Neural progenitor cell (in vitro differentiated cells): ENCODE measurements at regions not wholly inside any gene's neighbourhood (a gene's known extent, or its start where the extent isn't known, plus 50 kb on each side); places are given as distances from the start of the nearest gene placed in this dataset.

Experiments
- DNase-seq: peaks from one replicate; pipeline ENCODE4 v3.0.0-alpha.2; 2016; ENCODE audit warnings: low spot score
- H2AFZ ChIP-seq: fragments of 200-600 bp; sonication (generic); replicated peaks from 2 replicates; pipeline ENCODE4 v1.6.1; 2016; ENCODE audit warnings: antibody characterized with exemption
- H3F3A ChIP-seq: fragments of 200-600 bp; sonication (generic); 2 replicates; pipeline ENCODE4 v1.6.1; 2016; ENCODE audit warnings: antibody characterized with exemption, low read depth
- H3K27ac ChIP-seq: fragments of 200-600 bp; sonication (generic); 2 replicates; pipeline ENCODE4 v1.5.1; 2016; ENCODE audit warnings: mild to moderate bottlenecking
- H3K27me3 ChIP-seq: fragments of 200-600 bp; sonication (generic); 2 replicates; pipeline ENCODE4 v1.6.1; 2016; ENCODE audit warnings: mild to moderate bottlenecking, moderate library complexity
- H3K36me3 ChIP-seq: fragments of 200-600 bp; sonication (generic); 2 replicates; pipeline ENCODE4 v1.5.1; 2016
- H3K4me1 ChIP-seq: fragments of 200-600 bp; sonication (generic); 2 replicates; pipeline ENCODE4 v1.6.1; 2016; ENCODE audit warnings: mixed run types
- H3K4me2 ChIP-seq: fragments of 200-600 bp; sonication (generic); 2 replicates; pipeline ENCODE4 v1.6.1; 2016
- H3K4me3 ChIP-seq: fragments of 200-600 bp; sonication (generic); 2 replicates; pipeline ENCODE4 v1.5.1; 2016
- H3K79me2 ChIP-seq: fragments of 200-600 bp; sonication (generic); 2 replicates; pipeline ENCODE4 v1.6.1; 2016; ENCODE audit warnings: low read depth
- H3K9ac ChIP-seq: fragments of 200-600 bp; sonication (generic); 2 replicates; pipeline ENCODE4 v1.6.1; 2016
- H3K9me3 ChIP-seq: fragments of 200-600 bp; sonication (generic); 2 replicates; pipeline ENCODE4 v1.5.1; 2016; ENCODE audit warnings: low read depth
- H4K20me1 ChIP-seq: fragments of 200-600 bp; sonication (generic); 2 replicates; pipeline ENCODE4 v1.6.1; 2016; ENCODE audit warnings: low read depth
- H3K27ac Mint-ChIP-seq: 3 replicates; pipeline ENCODE4 v1.8.0; 2021; ENCODE audit warnings: mixed read lengths
- H3K27me3 Mint-ChIP-seq: 2 replicates; pipeline ENCODE4 v1.8.0; 2022; ENCODE audit warnings: low read depth, mild to moderate bottlenecking, inconsistent platforms, moderate library complexity, mixed read lengths; ENCODE audit not compliant: insufficient read depth
- H3K36me3 Mint-ChIP-seq: 3 replicates; pipeline ENCODE4 v1.8.0; 2021; ENCODE audit warnings: mixed read lengths
- H3K4me1 Mint-ChIP-seq: 3 replicates; pipeline ENCODE4 v1.8.0; 2021; ENCODE audit warnings: mixed read lengths
- H3K4me3 Mint-ChIP-seq: 3 replicates; pipeline ENCODE4 v1.8.0; 2021; ENCODE audit warnings: mild to moderate bottlenecking, moderate library complexity, mixed read lengths
- H3K9me3 Mint-ChIP-seq: 3 replicates; pipeline ENCODE4 v1.8.0; 2020; ENCODE audit warnings: mixed read lengths
- CTCF ChIP-seq: fragments of 200-600 bp; sonication (generic); IDR thresholded peaks from 2 replicates; pipeline ENCODE4 v1.5.1; 2017; ENCODE audit warnings: antibody characterized with exemption, mild to moderate bottlenecking
- EZH2 ChIP-seq: fragments of 200-600 bp; sonication (generic); IDR thresholded peaks from 2 replicates; pipeline ENCODE4 v1.6.1; 2017; ENCODE audit warnings: antibody characterized with exemption, mild to moderate bottlenecking, moderate library complexity
- EZH2phosphoT487 ChIP-seq: fragments of 200-600 bp; sonication (generic); IDR thresholded peaks from 2 replicates; pipeline ENCODE4 v1.6.1; 2017; ENCODE audit warnings: antibody characterized with exemption

GRCh38 chr16:54806378-54806777, 124.3 kb upstream of the IRX5 start:
- Histone ChIP-seq H4K20me1 (no peaks in the 10 kb centered on the region), H3K4me1 (no peaks in the 10 kb centered on the region), H3F3A (no peaks in the 10 kb centered on the region), H3K9me3 (no peaks in the 10 kb centered on the region), H3K27me3 (no peaks in the 10 kb centered on the region), H3K9ac (no peak overlapping the region), H3K4me2 (no peak overlapping the region), H3K79me2 (no peaks in the 10 kb centered on the region), H3K4me3 (no peak overlapping the region), H3K27ac (no peak overlapping the region), H3K36me3 (no peaks in the 10 kb centered on the region), H2AFZ (no peak overlapping the region)
- no peaks in the 10 kb centered on the region for H3K9me3 Mint-ChIP-seq
- peaks cover 5% of the 10 kb centered on the region for H3K27me3 Mint-ChIP-seq
- peak overlapping the region; percentile 60 for H3K27ac Mint-ChIP-seq
- no peak overlapping the region for H3K4me3 Mint-ChIP-seq
- no peaks in the 10 kb centered on the region for H3K36me3 Mint-ChIP-seq
- TF ChIP-seq EZH2phosphoT487 (no peak), CTCF (no peak), EZH2 (no peak)
- no peak for DNase-seq
- no peaks in the 10 kb centered on the region for H3K4me1 Mint-ChIP-seq

- H4K20me1 ChIP-seq: no peaks in the 10 kb centered on the region
- no peaks in the 10 kb centered on the region for H3K9me3 Mint-ChIP-seq
- H3K4me3 Mint-ChIP-seq: no peak overlapping the region
- H3K27ac Mint-ChIP-seq: no peak overlapping the region
- H3K36me3 Mint-ChIP-seq: no peaks in the 10 kb centered on the region
- no peaks in the 10 kb centered on the region for H3K9me3 ChIP-seq
- no peak overlapping the region for H3K27ac ChIP-seq
- no peak overlapping the region for H3K4me3 ChIP-seq
- H3K27me3 Mint-ChIP-seq: peaks cover 5% of the 10 kb centered on the region
- H3K27me3 ChIP-seq: no peaks in the 10 kb centered on the region
- H2AFZ ChIP-seq: no peak overlapping the region
- no peak overlapping the region for H3K9ac ChIP-seq
- peaks cover under 1% of the 10 kb centered on the region for H3K4me1 Mint-ChIP-seq
- TF ChIP-seq EZH2 (no peak), CTCF (no peak), EZH2phosphoT487 (no peak)
- H3K79me2 ChIP-seq: no peaks in the 10 kb centered on the region
- no peaks in the 10 kb centered on the region for H3F3A ChIP-seq
- DNase-seq: no peak
- H3K36me3 ChIP-seq: no peaks in the 10 kb centered on the region
- H3K4me2 ChIP-seq: no peak overlapping the region
- H3K4me1 ChIP-seq: no peaks in the 10 kb centered on the region
These were observed 125.0 kb upstream of the IRX5 start for GRCh38 chr16:54805648-54806047.

- no peak overlapping the region for H3K27ac Mint-ChIP-seq
These were observed 129.4 kb upstream of the IRX5 start for GRCh38 chr16:54801057-54801844.

GRCh38 chr16:54798267-54798666, 132.4 kb upstream of the IRX5 start:
- H3K27me3 ChIP-seq: no peaks in the 10 kb centered on the region
- TF ChIP-seq CTCF: no peak
- TF ChIP-seq EZH2: no peak
- no peak for TF ChIP-seq EZH2phosphoT487
- no peak overlapping the region for H3K4me3 ChIP-seq
- no peaks in the 10 kb centered on the region for H3K9me3 ChIP-seq
- DNase-seq: no peak
- H3K4me1 ChIP-seq: no peaks in the 10 kb centered on the region
- H3K79me2 ChIP-seq: no peaks in the 10 kb centered on the region
- Mint-ChIP-seq H3K27me3 (peaks cover 6% of the 10 kb centered on the region), H3K36me3 (no peaks in the 10 kb centered on the region), H3K9me3 (peaks cover 12% of the 10 kb centered on the region), H3K27ac (no peak overlapping the region), H3K4me3 (no peak overlapping the region), H3K4me1 (peaks cover 9% of the 10 kb centered on the region)
- H2AFZ ChIP-seq: no peak overlapping the region
- H3K9ac ChIP-seq: no peak overlapping the region
- H3K4me2 ChIP-seq: no peak overlapping the region
- H3K27ac ChIP-seq: no peak overlapping the region
- H3K36me3 ChIP-seq: no peaks in the 10 kb centered on the region
- H3F3A ChIP-seq: no peaks in the 10 kb centered on the region
- no peaks in the 10 kb centered on the region for H4K20me1 ChIP-seq

More at GRCh38 chr16:54801057-54801844, 129.4 kb upstream of the IRX5 start:
- Histone ChIP-seq H3K9me3 (no peaks in the 10 kb centered on the region), H2AFZ (no peak overlapping the region), H3K27ac (no peak overlapping the region), H3K79me2 (no peaks in the 10 kb centered on the region), H4K20me1 (no peaks in the 10 kb centered on the region), H3F3A (no peaks in the 10 kb centered on the region), H3K4me2 (no peak overlapping the region), H3K36me3 (no peaks in the 10 kb centered on the region), H3K9ac (no peak overlapping the region), H3K4me1 (no peaks in the 10 kb centered on the region), H3K4me3 (no peak overlapping the region), H3K27me3 (no peaks in the 10 kb centered on the region)
- Mint-ChIP-seq H3K27me3 (peaks cover 6% of the 10 kb centered on the region), H3K4me3 (no peak overlapping the region), H3K36me3 (no peaks in the 10 kb centered on the region), H3K9me3 (peaks cover 12% of the 10 kb centered on the region), H3K4me1 (peaks cover 7% of the 10 kb centered on the region)
- no peak for DNase-seq
- TF ChIP-seq EZH2phosphoT487: no peak
